ENCODE measurements at regions not wholly inside any gene's neighbourhood (a gene's known extent, or its start where the extent isn't known, plus 50 kb on each side); places are given as distances from the start of the nearest gene placed in this dataset.
"Not testable (repeated sequence)": the region's sequence is repeated elsewhere in the genome, so short reads cannot be mapped to it uniquely, and the experiment has no call there.

- ATAC-seq (ENCODE audit: low read depth); CTCF ChIA-PET; DNase-seq; H3K36me3 Mint-ChIP-seq (ENCODE audit: low read depth); intact Hi-C loops (cut with micrococcal nuclease); H3K27me3 Mint-ChIP-seq; H3K9me3 Mint-ChIP-seq; H3K4me1 Mint-ChIP-seq; POLR2A ChIA-PET; H3K4me3 Mint-ChIP-seq; H3K27ac Mint-ChIP-seq: not testable (repeated sequence)
Observed at GRCh38 chr16:18201511-18201910, 135.0 kb downstream of the NPIPA8 start.

GRCh38 chr16:18192389-18192788, 144.1 kb downstream of the NPIPA8 start:
- H3K4me1 Mint-ChIP-seq; CTCF ChIA-PET; H3K4me3 Mint-ChIP-seq; intact Hi-C loops (cut with micrococcal nuclease); ATAC-seq (ENCODE audit: low read depth); H3K36me3 Mint-ChIP-seq (ENCODE audit: low read depth); H3K9me3 Mint-ChIP-seq; DNase-seq; H3K27ac Mint-ChIP-seq; POLR2A ChIA-PET; H3K27me3 Mint-ChIP-seq: not testable (repeated sequence)

- POLR2A ChIA-PET; H3K4me1 Mint-ChIP-seq; H3K36me3 Mint-ChIP-seq (ENCODE audit: low read depth); CTCF ChIA-PET; H3K27ac Mint-ChIP-seq; ATAC-seq (ENCODE audit: low read depth); H3K4me3 Mint-ChIP-seq; H3K27me3 Mint-ChIP-seq; DNase-seq; intact Hi-C loops (cut with micrococcal nuclease); H3K9me3 Mint-ChIP-seq: not testable (repeated sequence)
Observed at GRCh38 chr16:18190179-18190578, 146.4 kb downstream of the NPIPA8 start.

- H3K9me3 Mint-ChIP-seq; intact Hi-C loops (cut with micrococcal nuclease); POLR2A ChIA-PET; H3K36me3 Mint-ChIP-seq (ENCODE audit: low read depth); DNase-seq; H3K4me1 Mint-ChIP-seq; H3K27ac Mint-ChIP-seq; CTCF ChIA-PET; ATAC-seq (ENCODE audit: low read depth); H3K4me3 Mint-ChIP-seq; H3K27me3 Mint-ChIP-seq: not testable (repeated sequence)
Observed at GRCh38 chr16:18184755-18185154, 151.8 kb downstream of the NPIPA8 start.

GRCh38 chr16:18181028-18181427, 155.5 kb downstream of the NPIPA8 start:
- intact Hi-C loops (cut with micrococcal nuclease); H3K27me3 Mint-ChIP-seq; ATAC-seq (ENCODE audit: low read depth); H3K27ac Mint-ChIP-seq; H3K4me3 Mint-ChIP-seq; POLR2A ChIA-PET; H3K4me1 Mint-ChIP-seq; H3K36me3 Mint-ChIP-seq (ENCODE audit: low read depth); H3K9me3 Mint-ChIP-seq; CTCF ChIA-PET; DNase-seq: not testable (repeated sequence)

GRCh38 chr16:18173945-18174497, 162.5 kb downstream of the NPIPA8 start:
- intact Hi-C loops (cut with micrococcal nuclease); POLR2A ChIA-PET: not testable (repeated sequence)

GRCh38 chr16:18162293-18162692, 174.2 kb downstream of the NPIPA8 start:
- H3K27me3 Mint-ChIP-seq; intact Hi-C loops (cut with micrococcal nuclease); POLR2A ChIA-PET; H3K4me1 Mint-ChIP-seq; ATAC-seq (ENCODE audit: low read depth); H3K9me3 Mint-ChIP-seq; CTCF ChIA-PET; DNase-seq; H3K27ac Mint-ChIP-seq; H3K36me3 Mint-ChIP-seq (ENCODE audit: low read depth); H3K4me3 Mint-ChIP-seq: not testable (repeated sequence)

More at GRCh38 chr16:18173945-18174497, 162.5 kb downstream of the NPIPA8 start:
- H3K9me3 Mint-ChIP-seq; DNase-seq; H3K36me3 Mint-ChIP-seq (ENCODE audit: low read depth); CTCF ChIA-PET; H3K4me3 Mint-ChIP-seq; H3K4me1 Mint-ChIP-seq; ATAC-seq (ENCODE audit: low read depth); H3K27ac Mint-ChIP-seq; H3K27me3 Mint-ChIP-seq: not testable (repeated sequence)

- H3K4me3 Mint-ChIP-seq; ATAC-seq (ENCODE audit: low read depth); H3K27me3 Mint-ChIP-seq; DNase-seq; H3K36me3 Mint-ChIP-seq (ENCODE audit: low read depth); H3K9me3 Mint-ChIP-seq; H3K27ac Mint-ChIP-seq; POLR2A ChIA-PET; CTCF ChIA-PET; intact Hi-C loops (cut with micrococcal nuclease); H3K4me1 Mint-ChIP-seq: not testable (repeated sequence)
Observed at GRCh38 chr16:18161224-18161623, 175.3 kb downstream of the NPIPA8 start.

- H3K36me3 Mint-ChIP-seq (ENCODE audit: low read depth); ATAC-seq (ENCODE audit: low read depth); H3K27ac Mint-ChIP-seq; H3K27me3 Mint-ChIP-seq; CTCF ChIA-PET; DNase-seq; H3K4me3 Mint-ChIP-seq; H3K9me3 Mint-ChIP-seq; H3K4me1 Mint-ChIP-seq; POLR2A ChIA-PET; intact Hi-C loops (cut with micrococcal nuclease): not testable (repeated sequence)
Observed at GRCh38 chr16:18159185-18159584, 177.4 kb downstream of the NPIPA8 start.

GRCh38 chr16:18157854-18158253, 178.7 kb downstream of the NPIPA8 start:
- H3K27me3 Mint-ChIP-seq; ATAC-seq (ENCODE audit: low read depth); intact Hi-C loops (cut with micrococcal nuclease); H3K4me3 Mint-ChIP-seq; H3K9me3 Mint-ChIP-seq; CTCF ChIA-PET; DNase-seq; POLR2A ChIA-PET; H3K4me1 Mint-ChIP-seq; H3K36me3 Mint-ChIP-seq (ENCODE audit: low read depth); H3K27ac Mint-ChIP-seq: not testable (repeated sequence)

GRCh38 chr16:18152832-18153231, 183.7 kb downstream of the NPIPA8 start:
- H3K4me3 Mint-ChIP-seq; intact Hi-C loops (cut with micrococcal nuclease); CTCF ChIA-PET; H3K4me1 Mint-ChIP-seq; POLR2A ChIA-PET; H3K36me3 Mint-ChIP-seq (ENCODE audit: low read depth); H3K9me3 Mint-ChIP-seq; H3K27ac Mint-ChIP-seq; ATAC-seq (ENCODE audit: low read depth); DNase-seq; H3K27me3 Mint-ChIP-seq: not testable (repeated sequence)

- CTCF ChIA-PET; H3K4me3 Mint-ChIP-seq; ATAC-seq (ENCODE audit: low read depth); H3K9me3 Mint-ChIP-seq; POLR2A ChIA-PET; DNase-seq; H3K4me1 Mint-ChIP-seq; H3K36me3 Mint-ChIP-seq (ENCODE audit: low read depth); H3K27me3 Mint-ChIP-seq; H3K27ac Mint-ChIP-seq; intact Hi-C loops (cut with micrococcal nuclease): not testable (repeated sequence)
Observed at GRCh38 chr16:18148132-18148531, 188.4 kb downstream of the NPIPA8 start.

GRCh38 chr16:18146601-18147142, 189.9 kb downstream of the NPIPA8 start:
- H3K36me3 Mint-ChIP-seq (ENCODE audit: low read depth); H3K4me3 Mint-ChIP-seq; H3K27ac Mint-ChIP-seq; H3K4me1 Mint-ChIP-seq; H3K9me3 Mint-ChIP-seq; POLR2A ChIA-PET; H3K27me3 Mint-ChIP-seq; intact Hi-C loops (cut with micrococcal nuclease); ATAC-seq (ENCODE audit: low read depth); CTCF ChIA-PET; DNase-seq: not testable (repeated sequence)
